ENCODE measurements at regions not wholly inside any gene's neighbourhood (a gene's known extent, or its start where the extent isn't known, plus 50 kb on each side); places are given as distances from the start of the nearest gene placed in this dataset.

GRCh38 chr4:167721617-167722486 lies 370.5 kb upstream of the ANXA10 start:
- Histone ChIP-seq H2AK5ac (ENCODE audit: low read depth, low read length) (no peak overlapping the region), H3K23ac (ENCODE audit: insufficient read length) (no peak overlapping the region), H2BK12ac (ENCODE audit: low read depth, low read length) (no peak overlapping the region), H4K91ac (replicated peaks; ENCODE audit: insufficient read length, low read length) (no peak overlapping the region), H2BK120ac (replicated peaks; ENCODE audit: low read depth, low read length) (no peak overlapping the region), H4K5ac (ENCODE audit: insufficient read length, low read depth, low read length) (no peak overlapping the region), H3K4me2 (ENCODE audit: insufficient read depth in 1 of 2, low read depth in 2 of 2, low read length in 2 of 2) (no peak overlapping the region), H3K27me3 (replicated peaks in 1 of 4; ENCODE audit: control insufficient read depth in 3 of 4, extremely low read depth in 1 of 4, insufficient read depth in 3 of 4, low read length in 3 of 4) (no peaks in the 10 kb centered on the region), H3K4me3 (ENCODE audit: extremely low read depth in 1 of 4, insufficient read depth in 2 of 4, low read depth in 3 of 4, low read length in 4 of 4) (no peak overlapping the region), H3K4me1 (replicated peaks in 1 of 4; ENCODE audit: control insufficient read depth in 3 of 4, insufficient read depth in 4 of 4, low read length in 3 of 4) (no peaks in the 10 kb centered on the region), H3K36me3 (ENCODE audit: control insufficient read depth in 2 of 4, insufficient read depth in 4 of 4, low read length in 3 of 4) (no peaks in the 10 kb centered on the region), H3K4ac (replicated peaks; ENCODE audit: insufficient read length, low read depth, low read length) (no peak overlapping the region), H2AFZ (ENCODE audit: low read length) (no peak overlapping the region), H3K79me1 (ENCODE audit: low read depth, low read length) (no peaks in the 10 kb centered on the region), H3K9me3 (ENCODE audit: insufficient read depth in 2 of 2, low read depth in 1 of 2, low read length in 1 of 2) (no peaks in the 10 kb centered on the region), H3K18ac (ENCODE audit: extremely low read depth, low read length) (no peak overlapping the region), H3K14ac (ENCODE audit: insufficient read length) (no peak overlapping the region), H2BK5ac (ENCODE audit: low read depth, low read length) (no peak overlapping the region), H3K79me2 (ENCODE audit: control insufficient read depth in 1 of 2, insufficient read depth in 2 of 2, low read length in 2 of 2) (no peaks in the 10 kb centered on the region), H3K56ac (replicated peaks; ENCODE audit: insufficient read length, low read depth, low read length) (no peak overlapping the region), H3K27ac (ENCODE audit: low read depth, low read length) (no peak overlapping the region), H4K20me1 (replicated peaks in 1 of 2; ENCODE audit: control insufficient read depth in 1 of 2, insufficient read depth in 2 of 2, low read length in 2 of 2) (no peaks in the 10 kb centered on the region), H4K8ac (ENCODE audit: extremely low read depth, insufficient read depth, low read length) (no peak overlapping the region), H3K23me2 (ENCODE audit: low read depth, low read length) (no peaks in the 10 kb centered on the region), H2BK20ac (ENCODE audit: low read length) (no peak overlapping the region), H2BK15ac (ENCODE audit: low read length) (no peak overlapping the region), H3K9ac (replicated peaks in 1 of 4; ENCODE audit: extremely low read depth in 1 of 4, low read depth in 3 of 4, low read length in 3 of 4) (no peak overlapping the region)
- TF ChIP-seq MAFK (IDR thresholded peaks at IDR 0.05; ENCODE audit: low read depth, low read length) (no peak), RBBP5 (IDR thresholded peaks at IDR 0.05; ENCODE audit: borderline replicate concordance, low read depth, low read length) (no peak), TCF12 (IDR thresholded peaks at IDR 0.05; ENCODE audit: low read depth, low read length) (no peak), TAF7 (optimal IDR thresholded peaks at IDR 0.05; ENCODE audit: borderline replicate concordance, low read depth, low read length) (no peak), PHF8 (conservative IDR thresholded peaks at IDR 0.05; ENCODE audit: low read depth, low read length) (no peak), RXRA (IDR thresholded peaks at IDR 0.05; ENCODE audit: insufficient read depth, low read depth, low read length) (no peak), EGR1 (IDR thresholded peaks at IDR 0.05; ENCODE audit: borderline replicate concordance, low read depth, low read length) (no peak), HDAC2 (IDR thresholded peaks at IDR 0.05; ENCODE audit: borderline replicate concordance in 1 of 2, low read depth in 2 of 2, low read length in 2 of 2) (no peak)
- DNase-seq (ENCODE audit: low read depth in 1 of 2, low spot score in 2 of 2) (no peak), FAIRE-seq (no peak)
- ChIA-PET POLR2A (ENCODE audit: partially characterized antibody) (no interaction called here), CTCF (ENCODE audit: partially characterized antibody) (no interaction called here)
- 93% methylated on average over 4 of the region's 4 CpGs; no CpG with 5 or more reads in 1 of the 2 experiments for WGBS, 2 experiments (ENCODE audit: extremely low coverage in 1 of 2, insufficient coverage in 1 of 2, insufficient read length in 1 of 2, insufficient replicate concordance in 2 of 2, low coverage in 1 of 2, low lambda C conversion rate in 2 of 2, missing lambda C conversion rate in 1 of 2)
